GM18499 (cell line): ENCODE measurements at regions not wholly inside any gene's neighbourhood (a gene's known extent, or its start where the extent isn't known, plus 50 kb on each side); places are given as distances from the start of the nearest gene placed in this dataset.
"Not testable (repeated sequence)": the region's sequence is repeated elsewhere in the genome, so short reads cannot be mapped to it uniquely, and the experiment has no call there.

Experiments used
- ATAC-seq: cut with Tn5 transposase; IDR thresholded peaks from one replicate; pipeline ENCODE4 v1.9.1; 2021; ENCODE audit warnings: moderate number of reproducible peaks; ENCODE audit not compliant: insufficient read depth, unreplicated experiment

- no peak for ATAC-seq
Observed at GRCh38 chr14:30471980-30472379, 87.0 kb upstream of the G2E3 start.

DNA sequence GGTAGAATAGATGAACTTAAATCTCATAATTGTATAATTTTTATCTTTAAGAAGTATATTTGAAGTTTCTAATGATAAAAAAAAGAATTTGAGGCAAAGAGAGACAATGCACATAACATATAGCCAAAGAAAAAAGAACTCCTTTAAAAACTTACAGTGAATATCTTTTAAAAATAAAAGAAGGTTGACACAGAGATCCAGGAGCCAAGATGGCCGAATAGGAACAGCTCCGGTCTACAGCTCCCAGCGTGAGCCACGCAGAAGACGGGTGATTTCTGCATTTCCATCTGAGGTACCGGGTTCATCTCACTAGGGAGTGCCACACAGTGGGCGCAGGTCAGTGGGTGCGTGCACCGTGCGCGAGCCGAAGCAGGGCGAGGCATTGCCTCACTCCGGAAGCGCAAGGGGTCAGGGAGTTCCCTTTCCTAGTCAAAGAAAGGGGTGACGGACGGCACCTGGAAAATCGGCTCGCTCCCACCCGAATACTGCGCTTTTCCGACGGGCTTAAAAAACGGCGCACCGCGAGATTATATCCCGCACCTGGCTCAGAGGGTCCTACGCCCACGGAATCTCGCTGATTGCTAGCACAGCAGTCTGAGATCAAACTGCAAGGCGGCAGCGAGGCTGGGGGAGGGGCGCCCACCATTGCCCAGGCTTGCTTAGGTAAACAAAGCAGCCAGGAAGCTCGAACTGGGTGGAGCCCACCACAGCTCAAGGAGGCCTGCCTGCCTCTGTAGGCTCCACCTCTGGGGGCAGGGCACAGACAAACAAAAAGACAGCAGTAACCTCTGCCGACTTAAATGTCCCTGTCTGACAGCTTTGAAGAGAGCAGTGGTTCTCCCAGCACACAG is 84.9 kb upstream of the G2E3 start:
- not testable (repeated sequence) for ATAC-seq

DNA sequence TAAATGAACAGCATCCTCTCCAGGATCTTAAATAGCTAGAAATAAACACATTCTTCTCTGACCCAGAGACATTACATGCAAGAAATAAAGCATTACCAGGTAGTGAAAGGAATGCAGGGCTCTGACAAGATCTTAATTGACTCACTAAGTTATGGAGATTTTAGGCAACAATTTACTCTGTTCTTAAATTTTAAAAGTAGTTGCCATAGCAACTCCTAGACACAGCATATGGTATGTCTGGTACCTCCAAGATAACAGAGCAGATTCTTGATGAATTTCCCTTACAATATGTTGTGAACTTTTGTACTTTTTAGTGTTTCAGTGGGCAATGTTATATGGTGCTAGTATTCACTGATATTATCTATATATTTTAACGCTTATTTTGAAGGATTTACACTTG is 76.7 kb upstream of the G2E3 start:
- no peak for ATAC-seq

DNA sequence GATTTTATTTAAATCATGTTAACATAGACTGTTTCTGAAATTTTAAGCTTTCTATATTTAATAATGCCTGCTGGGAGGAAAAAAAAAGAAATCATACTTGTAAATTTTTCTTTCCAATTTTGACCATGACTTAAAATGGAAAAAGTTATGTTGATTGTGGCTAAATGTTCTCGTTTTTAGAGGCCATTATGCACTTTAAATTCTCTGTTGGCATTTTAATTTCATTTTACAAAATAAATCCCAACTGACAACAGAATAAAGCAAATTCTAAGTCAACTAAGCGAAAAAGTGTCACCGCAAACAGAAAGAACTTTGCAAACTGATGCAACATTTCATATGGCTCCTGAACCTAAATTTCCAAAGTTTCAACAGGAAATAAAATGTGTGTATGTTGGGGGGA is 74.8 kb upstream of the G2E3 start:
- no peak for ATAC-seq

DNA sequence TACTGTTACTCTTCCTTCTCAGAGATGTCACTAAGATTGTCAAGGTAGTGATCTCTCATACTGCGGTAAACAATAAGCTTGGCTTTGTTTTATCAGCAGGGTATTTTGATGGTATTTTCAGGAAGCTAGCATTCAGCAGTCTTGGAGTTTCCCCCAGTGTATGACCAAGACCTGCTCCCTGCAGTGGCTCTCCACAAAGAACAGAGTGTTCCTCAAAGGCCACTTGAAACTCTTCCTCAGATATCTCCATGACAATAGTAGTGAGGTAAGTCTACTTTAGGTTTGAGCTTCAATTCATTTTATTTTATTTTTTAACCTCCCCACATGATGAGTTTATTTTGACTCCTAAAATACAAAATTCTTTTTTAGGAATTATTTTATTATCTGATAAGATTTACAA is 74.0 kb upstream of the G2E3 start:
- ATAC-seq: no peak

- ATAC-seq: no peak
Observed at GRCh38 chr14:30496852-30497251, 62.1 kb upstream of the G2E3 start.

DNA sequence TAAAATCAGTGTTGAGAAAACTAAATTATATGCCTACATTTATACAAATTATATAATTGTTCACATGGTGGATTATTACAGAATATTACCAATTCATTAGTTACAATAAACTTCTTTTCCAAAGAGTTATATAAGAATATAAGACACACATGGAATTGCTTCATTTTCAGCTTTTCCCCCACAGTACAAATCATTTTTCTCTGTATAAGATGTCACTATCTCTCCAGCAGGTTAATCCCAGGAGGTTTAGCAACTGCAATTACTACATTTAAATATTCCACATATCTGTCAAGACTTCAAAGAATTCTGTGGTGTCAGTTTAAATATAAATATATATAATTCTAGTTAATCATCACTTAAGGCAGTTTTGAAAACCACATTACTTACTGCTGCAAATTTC is 59.6 kb upstream of the G2E3 start:
- ATAC-seq: no peak

- no peak for ATAC-seq
Observed at GRCh38 chr14:30500222-30500621, 58.7 kb upstream of the G2E3 start.

DNA sequence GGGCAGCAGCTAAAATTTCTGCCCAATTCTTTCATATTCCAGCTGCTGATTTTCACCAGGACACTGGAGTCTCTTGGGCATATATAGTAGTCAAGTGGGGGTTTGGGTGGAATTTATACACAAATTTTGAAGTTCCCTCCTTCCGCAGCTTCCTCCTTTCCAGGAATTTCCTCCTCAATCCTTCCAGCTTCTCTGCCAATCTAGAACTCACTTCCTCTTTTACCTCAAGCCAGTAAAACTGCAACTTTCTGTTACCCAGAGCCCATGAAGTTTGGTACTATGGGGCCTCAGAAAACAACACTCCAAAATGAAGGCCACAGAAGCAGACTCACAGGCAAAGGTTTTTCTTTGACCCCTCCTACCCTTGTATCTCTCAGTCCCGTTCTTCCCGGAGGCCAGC is 51.7 kb upstream of the G2E3 start:
- ATAC-seq: no peak
